IPS-18a (cell line): ENCODE measurements at regions not wholly inside any gene's neighbourhood (a gene's known extent, or its start where the extent isn't known, plus 50 kb on each side); places are given as distances from the start of the nearest gene placed in this dataset.

ENCODE experiments used
- H3K27ac ChIP-seq: one replicate; pipeline ENCODE4 v1.5.1; 2013; ENCODE audit warnings: low read length
- H3K27me3 ChIP-seq: one replicate; pipeline ENCODE4 v1.6.1; 2013; ENCODE audit warnings: mild to moderate bottlenecking, low read length; ENCODE audit not compliant: control insufficient read depth, insufficient read depth
- H3K36me3 ChIP-seq: one replicate; pipeline ENCODE4 v1.6.1; 2013; ENCODE audit warnings: low read depth, low read length; ENCODE audit not compliant: control insufficient read depth
- H3K4me1 ChIP-seq: one replicate; pipeline ENCODE4 v1.6.1; 2013; ENCODE audit warnings: low read depth, low read length; ENCODE audit not compliant: control insufficient read depth
- H3K4me3 ChIP-seq: one replicate; pipeline ENCODE4 v1.5.1; 2013; ENCODE audit warnings: low read length
- H3K9ac ChIP-seq: one replicate; pipeline ENCODE4 v1.6.1; 2013; ENCODE audit warnings: mild to moderate bottlenecking, low read length, moderate library complexity
- H3K9me3 ChIP-seq: one replicate; pipeline ENCODE4 v1.6.1; 2013; ENCODE audit warnings: low read depth, low read length; ENCODE audit not compliant: control insufficient read depth

DNA sequence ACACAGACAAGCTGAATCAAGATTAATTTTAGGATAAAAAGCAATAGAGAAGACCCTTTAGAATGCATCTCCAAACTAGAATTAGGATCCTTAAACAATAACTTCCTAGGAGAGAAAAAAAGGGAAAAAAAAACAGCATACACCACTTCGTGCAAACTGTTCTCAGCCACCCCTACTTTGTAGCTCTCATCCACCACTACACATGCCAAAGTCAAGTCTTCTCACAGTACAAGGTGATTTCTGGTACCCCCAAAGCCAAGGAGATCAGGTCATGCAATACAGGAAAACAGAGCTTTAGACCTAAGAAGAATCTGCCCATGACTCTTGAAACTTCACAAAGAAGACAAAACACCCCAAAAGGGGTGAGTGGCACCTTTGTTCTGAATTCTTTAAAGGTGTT, 166.9 kb downstream of the SUCNR1 start:
- Histone ChIP-seq H3K4me1 (no peaks in the 10 kb centered on the region), H3K27me3 (no peaks in the 10 kb centered on the region), H3K36me3 (no peaks in the 10 kb centered on the region), H3K4me3 (no peak overlapping the region), H3K9ac (no peak overlapping the region), H3K27ac (no peak overlapping the region), H3K9me3 (peaks cover 12% of the 10 kb centered on the region)

DNA sequence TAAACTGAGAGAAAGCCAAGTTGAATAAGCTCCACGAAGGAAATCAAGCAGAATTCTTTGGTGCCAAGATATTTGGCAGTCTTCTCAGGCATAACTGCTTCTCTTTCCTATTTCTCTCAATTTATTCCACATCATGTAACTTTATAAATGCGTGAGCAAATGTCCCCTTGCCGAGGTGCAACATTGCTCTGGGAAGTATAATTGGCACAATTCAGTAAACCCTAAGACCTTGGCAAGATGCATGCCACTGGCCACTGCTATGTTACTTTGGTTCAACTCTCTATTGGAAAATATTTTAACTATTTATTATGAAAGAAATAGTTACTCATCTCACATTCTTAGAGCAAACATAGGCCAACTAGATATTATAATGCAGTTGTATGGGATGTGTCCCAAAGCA, 170.2 kb downstream of the SUCNR1 start:
- no peak overlapping the region for H3K27ac ChIP-seq
- no peak overlapping the region for H3K9ac ChIP-seq
- no peaks in the 10 kb centered on the region for H3K4me1 ChIP-seq
- no peak overlapping the region for H3K4me3 ChIP-seq
- H3K27me3 ChIP-seq, result no peaks in the 10 kb centered on the region
- H3K36me3 ChIP-seq, result no peaks in the 10 kb centered on the region
- H3K9me3 ChIP-seq, result peaks cover 2% of the 10 kb centered on the region

GRCh38 chr3:152046280-152046679, 172.8 kb downstream of the SUCNR1 start:
- Histone ChIP-seq H3K9ac (no peak overlapping the region), H3K4me1 (no peaks in the 10 kb centered on the region), H3K27ac (no peak overlapping the region), H3K27me3 (no peaks in the 10 kb centered on the region), H3K9me3 (no peaks in the 10 kb centered on the region), H3K4me3 (no peak overlapping the region), H3K36me3 (no peaks in the 10 kb centered on the region)

- no peaks in the 10 kb centered on the region for H3K36me3 ChIP-seq
- H3K27ac ChIP-seq, result no peak overlapping the region
- no peak overlapping the region for H3K4me3 ChIP-seq
- H3K9ac ChIP-seq, result no peak overlapping the region
- no peaks in the 10 kb centered on the region for H3K4me1 ChIP-seq
- no peaks in the 10 kb centered on the region for H3K9me3 ChIP-seq
- H3K27me3 ChIP-seq, result no peaks in the 10 kb centered on the region
Measured at GRCh38 chr3:152047465-152047864, 174.0 kb downstream of the SUCNR1 start.

- H3K27ac ChIP-seq, result no peak overlapping the region
- no peak overlapping the region for H3K4me3 ChIP-seq
- no peaks in the 10 kb centered on the region for H3K27me3 ChIP-seq
- H3K4me1 ChIP-seq, result no peaks in the 10 kb centered on the region
- no peak overlapping the region for H3K9ac ChIP-seq
- no peaks in the 10 kb centered on the region for H3K9me3 ChIP-seq
- no peaks in the 10 kb centered on the region for H3K36me3 ChIP-seq
Measured at GRCh38 chr3:152048831-152049230, 175.4 kb downstream of the SUCNR1 start.

GRCh38 chr3:152050903-152051302, 177.5 kb downstream of the SUCNR1 start:
- H3K27me3 ChIP-seq, result no peaks in the 10 kb centered on the region
- H3K27ac ChIP-seq, result no peak overlapping the region
- no peaks in the 10 kb centered on the region for H3K9me3 ChIP-seq
- no peak overlapping the region for H3K9ac ChIP-seq
- no peak overlapping the region for H3K4me3 ChIP-seq
- H3K36me3 ChIP-seq, result no peaks in the 10 kb centered on the region
- H3K4me1 ChIP-seq, result no peaks in the 10 kb centered on the region

DNA sequence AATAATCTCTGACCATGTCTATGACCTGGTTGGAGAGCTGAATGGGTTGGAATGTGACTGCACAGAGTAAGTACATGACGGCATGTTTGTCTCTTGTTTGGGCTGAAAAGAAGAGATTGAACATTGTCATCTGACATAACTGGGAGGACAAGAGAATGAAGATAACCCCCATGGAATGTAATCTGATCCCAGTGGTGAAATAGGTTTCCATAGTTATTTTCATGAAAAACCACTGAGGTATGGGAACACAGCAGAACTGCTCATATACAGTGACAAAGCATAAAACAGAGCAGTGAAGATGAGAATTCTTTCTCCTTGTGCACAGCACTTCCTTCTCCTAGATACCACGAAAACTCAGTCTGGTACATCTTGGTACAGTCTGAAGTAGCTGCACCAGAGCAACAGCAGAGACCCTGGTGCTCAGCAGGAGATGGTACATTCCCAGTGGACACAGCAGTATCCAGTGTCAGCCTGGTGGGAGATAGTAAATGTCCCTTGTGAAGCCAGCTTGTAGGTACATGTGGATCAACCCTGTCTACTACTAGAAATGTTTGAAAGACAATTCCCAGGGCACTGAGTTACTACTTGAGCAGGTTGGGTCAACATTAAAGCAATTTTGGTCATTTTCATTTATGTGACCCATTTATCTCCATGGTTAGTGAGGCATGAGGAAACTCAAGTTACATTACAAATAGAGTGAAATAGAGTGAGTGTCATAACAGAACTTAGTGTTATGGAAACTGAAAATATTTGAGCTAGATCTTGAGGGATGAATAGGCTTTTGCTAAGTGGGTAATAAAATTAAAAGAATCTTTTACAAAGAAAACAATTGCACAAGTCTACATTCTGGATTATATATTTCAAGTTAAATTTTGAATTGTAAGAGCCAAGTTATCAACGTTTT, 178.3 kb downstream of the SUCNR1 start:
- Histone ChIP-seq H3K9me3 (no peaks in the 10 kb centered on the region), H3K27ac (no peak overlapping the region), H3K9ac (no peak overlapping the region), H3K4me3 (no peak overlapping the region), H3K4me1 (no peaks in the 10 kb centered on the region), H3K36me3 (no peaks in the 10 kb centered on the region), H3K27me3 (no peaks in the 10 kb centered on the region)

GRCh38 chr3:152053866-152054265, 180.4 kb downstream of the SUCNR1 start:
- Histone ChIP-seq H3K9me3 (no peaks in the 10 kb centered on the region), H3K4me1 (no peaks in the 10 kb centered on the region), H3K36me3 (no peaks in the 10 kb centered on the region), H3K27ac (no peak overlapping the region), H3K27me3 (no peaks in the 10 kb centered on the region), H3K9ac (no peak overlapping the region), H3K4me3 (no peak overlapping the region)

- H3K9me3 ChIP-seq, result no peaks in the 10 kb centered on the region
- no peak overlapping the region for H3K4me3 ChIP-seq
- H3K27ac ChIP-seq, result no peak overlapping the region
- no peak overlapping the region for H3K9ac ChIP-seq
- no peaks in the 10 kb centered on the region for H3K36me3 ChIP-seq
- H3K27me3 ChIP-seq, result no peaks in the 10 kb centered on the region
- no peaks in the 10 kb centered on the region for H3K4me1 ChIP-seq
Measured at GRCh38 chr3:152054315-152054714, 180.9 kb downstream of the SUCNR1 start.

DNA sequence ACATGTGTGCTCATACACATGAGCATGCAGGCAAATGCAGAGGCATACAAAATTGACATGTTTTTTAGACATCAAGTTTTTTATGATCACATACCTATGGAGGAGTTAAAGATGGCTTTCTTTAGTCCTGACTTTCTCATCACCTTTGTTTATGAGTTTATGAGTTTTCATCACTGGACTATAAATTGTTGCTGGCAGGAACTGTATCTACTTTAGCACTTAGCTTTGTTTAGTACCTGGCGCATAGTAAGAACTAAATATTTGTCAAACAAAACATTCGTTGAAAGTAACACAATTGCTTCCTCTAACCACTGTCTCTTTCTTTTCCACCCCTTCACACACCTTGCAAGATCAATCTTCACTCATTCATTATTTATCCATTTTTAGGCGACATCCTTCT, 182.6 kb downstream of the SUCNR1 start:
- Histone ChIP-seq H3K4me3 (no peak overlapping the region), H3K27ac (no peak overlapping the region), H3K27me3 (no peaks in the 10 kb centered on the region), H3K4me1 (peaks cover 7% of the 10 kb centered on the region), H3K36me3 (no peaks in the 10 kb centered on the region), H3K9ac (no peak overlapping the region), H3K9me3 (no peaks in the 10 kb centered on the region)

GRCh38 chr3:152056481-152056880, 183.0 kb downstream of the SUCNR1 start:
- H3K36me3 ChIP-seq, result no peaks in the 10 kb centered on the region
- no peak overlapping the region for H3K9ac ChIP-seq
- no peaks in the 10 kb centered on the region for H3K9me3 ChIP-seq
- no peak overlapping the region for H3K4me3 ChIP-seq
- no peaks in the 10 kb centered on the region for H3K27me3 ChIP-seq
- H3K27ac ChIP-seq, result no peak overlapping the region
- peaks cover 7% of the 10 kb centered on the region for H3K4me1 ChIP-seq

DNA sequence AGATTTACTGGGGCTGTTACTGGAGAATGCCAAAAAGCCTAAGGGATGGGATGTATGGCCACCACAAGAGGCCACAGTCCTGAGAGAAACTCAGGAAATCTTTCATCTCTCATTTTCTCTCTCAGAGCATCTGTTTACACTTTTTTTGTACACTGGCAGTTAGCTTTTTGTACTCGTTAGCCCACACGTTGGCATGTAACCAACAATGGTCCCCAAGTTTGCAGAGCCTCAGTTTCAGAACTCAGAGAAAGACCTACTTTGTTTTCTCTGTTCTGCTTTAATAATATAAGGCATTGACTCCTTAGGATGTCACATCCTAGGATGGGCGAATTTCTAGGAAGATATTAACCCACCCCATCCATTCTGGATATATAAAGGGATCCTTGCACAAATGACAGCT, 183.5 kb downstream of the SUCNR1 start:
- Histone ChIP-seq H3K4me3 (no peak overlapping the region), H3K9ac (no peak overlapping the region), H3K9me3 (no peaks in the 10 kb centered on the region), H3K4me1 (peaks cover 7% of the 10 kb centered on the region), H3K27me3 (no peaks in the 10 kb centered on the region), H3K36me3 (no peaks in the 10 kb centered on the region), H3K27ac (no peak overlapping the region)
